Ishikawa (cell line): ENCODE measurements at regions not wholly inside any gene's neighbourhood (a gene's known extent, or its start where the extent isn't known, plus 50 kb on each side); places are given as distances from the start of the nearest gene placed in this dataset.
A peak's percentile ranks its signal among the peaks of the same experiment; 100 is the strongest.

Experiments
- CEBPB ChIP-seq: IDR thresholded peaks from 2 replicates; pipeline ENCODE4 v1.6.1; 2012
- CREB1 ChIP-seq: IDR thresholded peaks from 2 replicates; pipeline ENCODE4 v1.6.1; 2012; ENCODE audit warnings: low read depth
- EGR1 ChIP-seq: IDR thresholded peaks from 2 replicates; pipeline ENCODE4 v1.6.1; 2012
- EP300 ChIP-seq: IDR thresholded peaks from 2 replicates; pipeline ENCODE4 v1.6.1; 2012; ENCODE audit warnings: borderline replicate concordance
- FOXM1 ChIP-seq: IDR thresholded peaks from 2 replicates; pipeline ENCODE4 v1.6.1; 2012; ENCODE audit warnings: low read depth, borderline replicate concordance
- NFIC ChIP-seq: IDR thresholded peaks from 2 replicates; pipeline ENCODE4 v1.6.1; 2012
- RAD21 ChIP-seq: IDR thresholded peaks from 2 replicates; pipeline ENCODE4 v1.6.1; 2012; ENCODE audit warnings: low read depth
- REST ChIP-seq: IDR thresholded peaks from 2 replicates; pipeline ENCODE4 v1.6.1; 2012; ENCODE audit warnings: low read depth, mild to moderate bottlenecking
- TAF1 ChIP-seq: IDR thresholded peaks from 2 replicates; pipeline ENCODE4 v1.6.1; 2012; ENCODE audit warnings: low read depth, mild to moderate bottlenecking
- TCF12 ChIP-seq: IDR thresholded peaks from 2 replicates; pipeline ENCODE4 v1.6.1; 2012; ENCODE audit warnings: low read depth
- TEAD4 ChIP-seq: IDR thresholded peaks from 2 replicates; pipeline ENCODE4 v1.6.1; 2012
- USF1 ChIP-seq: IDR thresholded peaks from 2 replicates; pipeline ENCODE4 v1.6.1; 2012
- YY1 ChIP-seq: IDR thresholded peaks from 2 replicates; pipeline ENCODE4 v1.6.1; 2012; ENCODE audit warnings: low read depth
- ZBTB7A ChIP-seq: IDR thresholded peaks from 2 replicates; pipeline ENCODE4 v1.6.1; 2012; ENCODE audit warnings: low read depth
- TF ChIP-seq, protein P1 (sequence below): IDR thresholded peaks from 2 replicates; pipeline ENCODE4 v1.6.1; 2012

GRCh38 chr6:47170617-47170947 is 128.4 kb upstream of the ADGRF1 start:
- TF ChIP-seq, protein P1, sequence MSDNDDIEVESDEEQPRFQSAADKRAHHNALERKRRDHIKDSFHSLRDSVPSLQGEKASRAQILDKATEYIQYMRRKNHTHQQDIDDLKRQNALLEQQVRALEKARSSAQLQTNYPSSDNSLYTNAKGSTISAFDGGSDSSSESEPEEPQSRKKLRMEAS, result no peak
- no peak for TF ChIP-seq EGR1
- TF ChIP-seq USF1, result no peak
- TF ChIP-seq YY1, result no peak
- no peak for TF ChIP-seq TEAD4
- TF ChIP-seq RAD21, result no peak
- no peak for TF ChIP-seq NFIC

- TF ChIP-seq EGR1 (no peak), CEBPB (peak; percentile 75), TEAD4 (no peak), NFIC (no peak), RAD21 (no peak)
Observed at GRCh38 chr6:47169785-47170616, 127.9 kb upstream of the ADGRF1 start.

DNA sequence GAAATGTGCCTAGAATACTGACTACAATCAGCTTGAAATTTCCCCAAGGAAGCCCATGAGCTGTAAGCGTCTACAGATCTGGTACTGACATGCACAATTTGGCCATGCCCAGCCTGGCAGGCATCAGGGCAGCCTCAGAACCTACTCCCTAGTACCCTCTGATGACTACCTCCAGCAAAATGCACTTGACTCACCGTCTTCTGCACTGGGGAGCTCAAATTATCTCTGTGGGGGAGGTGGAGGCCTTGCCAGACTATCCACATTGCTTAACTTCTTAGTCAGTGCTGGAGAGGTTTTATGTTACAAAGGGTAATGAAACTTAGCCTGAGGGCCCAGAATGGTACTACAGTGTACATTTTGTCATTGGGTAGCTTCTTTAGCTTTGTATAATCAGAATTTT is 126.0 kb upstream of the ADGRF1 start:
- TF ChIP-seq YY1 (no peak), FOXM1 (no peak; the same call in 1 of the 2 replicates), CREB1 (no peak), REST (no peak), TAF1 (no peak), TCF12 (peak; percentile 81), RAD21 (peak; percentile 29; the same call in 1 of the 2 replicates), CEBPB (peak; percentile 95), TEAD4 (peak; percentile 84), EGR1 (no peak), USF1 (no peak), EP300 (peak; percentile 90), ZBTB7A (no peak), NFIC (peak; percentile 92)
- TF ChIP-seq, protein P1, result no peak

DNA sequence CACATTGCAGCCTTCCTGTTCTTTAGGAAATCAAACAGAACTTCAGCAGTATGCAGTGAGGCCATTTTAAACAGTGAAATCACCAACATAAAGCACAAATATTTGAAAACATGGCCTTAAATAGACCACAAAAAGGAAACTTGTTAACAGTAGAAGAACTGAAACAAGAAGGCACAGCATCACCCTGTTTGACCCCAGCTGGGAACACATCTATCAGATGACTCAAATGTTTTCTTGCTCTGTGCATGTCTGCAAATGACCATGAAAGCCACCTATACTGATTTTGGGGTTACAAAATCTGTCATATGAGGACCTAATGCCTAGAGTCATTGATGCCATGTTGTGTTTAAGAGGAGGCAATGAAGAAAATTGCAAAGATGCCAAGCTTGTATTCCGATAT is 123.8 kb upstream of the ADGRF1 start:
- TF ChIP-seq TAF1 (no peak), ZBTB7A (no peak), FOXM1 (no peak), EP300 (no peak), REST (no peak), CEBPB (no peak), NFIC (no peak), TEAD4 (no peak), RAD21 (no peak), EGR1 (no peak), YY1 (no peak), TCF12 (no peak), CREB1 (no peak), USF1 (no peak)
- TF ChIP-seq, protein P1, result no peak

- TF ChIP-seq TEAD4 (no peak), RAD21 (no peak), USF1 (no peak), CEBPB (peak; percentile 24; the same call in 1 of the 2 replicates)
- TF ChIP-seq, protein P1, result no peak
Observed at GRCh38 chr6:47164877-47165276, 122.7 kb upstream of the ADGRF1 start.
